ENCODE measurements at regions not wholly inside any gene's neighbourhood (a gene's known extent, or its start where the extent isn't known, plus 50 kb on each side); places are given as distances from the start of the nearest gene placed in this dataset.

GRCh38 chr3:27800261-27800660 lies 78.1 kb upstream of the EOMES start (continued):
- TF ChIP-seq ZNF501 (CRISPR knock-in tag; IDR thresholded peaks at IDR 0.05) (no peak), HNF1B (CRISPR knock-in tag; IDR thresholded peaks at IDR 0.05) (no peak), THRA (CRISPR knock-in tag; IDR thresholded peaks at IDR 0.05; ENCODE audit: borderline replicate concordance) (no peak), STAG1 (CRISPR knock-in tag; IDR thresholded peaks at IDR 0.05) (no peak)

GRCh38 chr3:27802425-27802824 lies 80.3 kb upstream of the EOMES start:
- Histone ChIP-seq H3K4me2 (ENCODE audit: low read depth, low read length) (no peak overlapping the region), H3K4me3 (replicated peaks in 1 of 3; ENCODE audit: insufficient read depth in 1 of 3, low read depth in 2 of 3, low read length in 3 of 3) (no peak overlapping the region), H3K4me1 (ENCODE audit: insufficient read depth, low read length) (no peaks in the 10 kb centered on the region), H3K27me3 (ENCODE audit: control insufficient read depth in 1 of 2, insufficient read depth in 2 of 2, low read length in 2 of 2) (peaks cover 0 to 3% of the 10 kb centered on the region in 2 experiments; a peak in 1 of 5 replicates), H3K9me3 (ENCODE audit: low read length) (no peaks in the 10 kb centered on the region), H2AFZ (ENCODE audit: low read length) (no peak overlapping the region), H3K36me3 (replicated peaks in 1 of 2; ENCODE audit: control insufficient read depth in 1 of 2, insufficient read depth in 2 of 2, low read length in 2 of 2) (no peaks in the 10 kb centered on the region), H3K79me2 (ENCODE audit: insufficient read depth, low read length) (no peaks in the 10 kb centered on the region), H4K20me1 (ENCODE audit: insufficient read depth, low read length) (no peaks in the 10 kb centered on the region), H3K9ac (ENCODE audit: insufficient read depth, low read depth, low read length) (no peak overlapping the region), H3K27ac (ENCODE audit: extremely low read length, insufficient read depth, low read length) (no peak overlapping the region)
- no TSS peak for BruUV-seq (replicated peaks)
- DNase-seq (ENCODE audit: low spot score) (no peak), ATAC-seq (no peak), FAIRE-seq (no peak)
- POLR2A ChIA-PET, result no interaction called here
- in situ Hi-C loops (cut with HindIII; ENCODE audit: extremely low pct_ligation_motif_present, low pct_unique_long_range_greater_than_20kb), result no loop called here
- WGBS (ENCODE audit: low lambda C conversion rate), result 8% methylated on average over 2 of the region's 2 CpGs
- TF ChIP-seq FOXJ3 (CRISPR knock-in tag; IDR thresholded peaks at IDR 0.05; ENCODE audit: borderline replicate concordance) (no peak), AHR (CRISPR knock-in tag; IDR thresholded peaks at IDR 0.05) (no peak), ZC3H13 (CRISPR knock-in tag; IDR thresholded peaks at IDR 0.05) (no peak), ZGPAT (CRISPR knock-in tag; IDR thresholded peaks at IDR 0.05) (no peak), PCBP2 (optimal IDR thresholded peaks at IDR 0.05; ENCODE audit: low read depth, low read length, poor library complexity, severe bottlenecking) (no peak), THAP11 (CRISPR knock-in tag; IDR thresholded peaks at IDR 0.05) (no peak), ZNF382 (CRISPR knock-in tag; IDR thresholded peaks at IDR 0.05; ENCODE audit: borderline replicate concordance) (no peak), RBFOX2 (IDR thresholded peaks at IDR 0.05; ENCODE audit: low read depth, low read length) (no peak), ZNF101 (CRISPR knock-in tag; IDR thresholded peaks at IDR 0.05; ENCODE audit: borderline replicate concordance, low read depth) (no peak), ZSCAN22 (CRISPR knock-in tag; IDR thresholded peaks at IDR 0.05) (no peak), ZNF7 (CRISPR knock-in tag; IDR thresholded peaks at IDR 0.05) (no peak), ZNF629 (CRISPR knock-in tag; conservative IDR thresholded peaks at IDR 0.05) (no peak), ZEB1 (IDR thresholded peaks at IDR 0.05; ENCODE audit: insufficient replicate concordance, low read depth) (no peak), ZNF484 (CRISPR knock-in tag; IDR thresholded peaks at IDR 0.05; ENCODE audit: borderline replicate concordance, low read depth) (no peak), TEAD2 (CRISPR knock-in tag; IDR thresholded peaks at IDR 0.05) (no peak), NCOR1 (IDR thresholded peaks at IDR 0.05; ENCODE audit: borderline replicate concordance, low read length) (no peak), ZNF619 (CRISPR knock-in tag; IDR thresholded peaks at IDR 0.05) (no peak)
- CTCF ChIA-PET (ENCODE audit: low intra/inter-chr PET ratio, low total read pairs), result no interaction called here
- intact Hi-C loops (cut with micrococcal nuclease; ENCODE audit: unreplicated experiment), result no loop called here

Measured in HepG2 (cell line).